Neural progenitor cell (in vitro differentiated cells): ENCODE measurements at regions not wholly inside any gene's neighbourhood (a gene's known extent, or its start where the extent isn't known, plus 50 kb on each side); places are given as distances from the start of the nearest gene placed in this dataset.

ENCODE experiments used
- EZH2 ChIP-seq: fragments of 200-600 bp; sonication (generic); IDR thresholded peaks from 2 replicates; pipeline ENCODE4 v1.6.1; 2017; ENCODE audit warnings: antibody characterized with exemption, mild to moderate bottlenecking, moderate library complexity
- EZH2phosphoT487 ChIP-seq: fragments of 200-600 bp; sonication (generic); IDR thresholded peaks from 2 replicates; pipeline ENCODE4 v1.6.1; 2017; ENCODE audit warnings: antibody characterized with exemption
- TF ChIP-seq, protein P1 (sequence below): fragments of 200-600 bp; sonication (generic); IDR thresholded peaks from 2 replicates; pipeline ENCODE4 v1.5.1; 2017; ENCODE audit warnings: antibody characterized with exemption, mild to moderate bottlenecking

GRCh38 chr12:3432868-3433267 lies 58.1 kb upstream of the PRMT8 start:
- TF ChIP-seq, protein P1, sequence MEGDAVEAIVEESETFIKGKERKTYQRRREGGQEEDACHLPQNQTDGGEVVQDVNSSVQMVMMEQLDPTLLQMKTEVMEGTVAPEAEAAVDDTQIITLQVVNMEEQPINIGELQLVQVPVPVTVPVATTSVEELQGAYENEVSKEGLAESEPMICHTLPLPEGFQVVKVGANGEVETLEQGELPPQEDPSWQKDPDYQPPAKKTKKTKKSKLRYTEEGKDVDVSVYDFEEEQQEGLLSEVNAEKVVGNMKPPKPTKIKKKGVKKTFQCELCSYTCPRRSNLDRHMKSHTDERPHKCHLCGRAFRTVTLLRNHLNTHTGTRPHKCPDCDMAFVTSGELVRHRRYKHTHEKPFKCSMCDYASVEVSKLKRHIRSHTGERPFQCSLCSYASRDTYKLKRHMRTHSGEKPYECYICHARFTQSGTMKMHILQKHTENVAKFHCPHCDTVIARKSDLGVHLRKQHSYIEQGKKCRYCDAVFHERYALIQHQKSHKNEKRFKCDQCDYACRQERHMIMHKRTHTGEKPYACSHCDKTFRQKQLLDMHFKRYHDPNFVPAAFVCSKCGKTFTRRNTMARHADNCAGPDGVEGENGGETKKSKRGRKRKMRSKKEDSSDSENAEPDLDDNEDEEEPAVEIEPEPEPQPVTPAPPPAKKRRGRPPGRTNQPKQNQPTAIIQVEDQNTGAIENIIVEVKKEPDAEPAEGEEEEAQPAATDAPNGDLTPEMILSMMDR = no peak
- TF ChIP-seq EZH2 (no peak), EZH2phosphoT487 (no peak)
